Midbrain (tissue), 1 donor: ENCODE measurements at regions not wholly inside any gene's neighbourhood (a gene's known extent, or its start where the extent isn't known, plus 50 kb on each side); places are given as distances from the start of the nearest gene placed in this dataset.
A peak's percentile ranks its signal among the peaks of the same experiment; 100 is the strongest.

Source experiments
- DNase-seq: peaks from one replicate; lab custom pipeline; 2025; lab: John Stamatoyannopoulos, UW

DNA sequence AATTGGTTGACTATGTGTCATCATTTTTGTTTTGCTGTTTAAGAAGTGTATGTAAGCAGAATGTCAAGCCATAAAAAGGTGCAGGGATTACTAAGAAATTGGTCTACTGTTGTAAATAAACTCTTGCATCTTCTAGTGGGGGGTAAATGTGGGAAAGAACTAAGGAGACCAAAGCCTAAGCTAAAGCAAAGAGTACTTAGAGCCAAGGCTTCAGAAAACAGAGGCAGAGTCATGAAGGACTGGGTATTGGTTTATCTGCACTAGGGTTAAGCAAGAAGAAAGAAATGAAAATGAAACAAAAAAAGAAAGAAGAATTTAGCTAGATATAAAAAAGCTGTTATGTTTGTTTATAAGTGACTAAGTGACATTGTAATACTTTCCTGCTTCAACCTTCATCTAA lies 628.1 kb downstream of the METTL15 start:
- DNase-seq, result no peak

DNA sequence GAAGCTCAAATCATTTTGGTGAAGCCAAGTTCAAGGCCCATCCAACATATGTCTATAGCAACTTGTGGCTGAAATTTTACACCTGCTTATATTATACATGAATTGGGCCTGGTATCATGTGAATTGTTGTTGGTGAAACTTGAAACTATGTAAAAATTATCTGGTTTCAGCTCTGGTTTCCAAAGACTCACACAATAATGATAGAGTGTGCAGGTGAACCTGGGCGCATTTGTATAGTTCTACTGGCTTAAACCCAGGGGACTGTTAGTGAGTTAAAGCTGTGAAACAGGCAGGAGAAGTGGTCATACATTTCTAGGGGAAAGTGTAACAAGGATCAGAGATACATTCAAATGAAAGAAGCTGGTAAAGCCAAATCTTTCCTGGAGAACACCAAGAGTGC lies 627.3 kb downstream of the METTL15 start:
- DNase-seq, result no peak

DNA sequence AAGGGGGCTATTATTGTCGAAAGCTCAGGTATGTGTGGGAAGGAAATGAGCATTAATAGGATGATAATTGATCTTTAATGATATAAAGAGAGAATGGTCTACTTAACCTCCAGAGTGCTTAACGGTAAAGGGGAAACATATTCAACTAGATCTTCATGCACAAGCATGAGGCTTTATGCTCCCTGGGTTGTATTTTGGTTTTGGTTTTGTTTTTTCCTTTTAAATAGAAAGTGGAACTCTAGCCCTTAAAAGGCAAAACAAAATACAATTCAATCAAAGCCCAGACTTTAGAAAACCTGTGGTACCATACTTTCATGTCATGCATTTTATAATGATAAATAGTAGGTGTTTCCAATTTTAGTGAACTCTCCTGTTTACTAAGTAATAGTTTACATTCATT lies 622.7 kb downstream of the METTL15 start:
- DNase-seq, result no peak

DNA sequence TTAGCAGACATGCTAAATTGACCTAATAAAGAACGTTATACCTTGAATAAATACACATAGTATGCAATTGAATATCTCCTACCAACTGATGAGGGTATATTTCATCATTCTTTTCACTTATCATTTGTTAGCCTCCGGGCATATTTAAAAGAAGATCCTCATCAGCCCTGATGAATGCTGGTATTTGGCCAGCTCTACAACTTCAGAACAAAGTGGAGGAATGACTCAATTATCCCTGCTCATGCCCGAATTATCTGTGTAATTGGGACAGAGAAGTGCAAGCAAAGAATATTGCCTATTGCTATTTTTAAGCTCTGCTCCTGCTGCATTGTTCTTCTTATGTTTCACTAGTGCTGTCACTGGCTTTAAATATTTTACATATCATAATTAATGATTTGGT lies 622.1 kb downstream of the METTL15 start:
- no peak for DNase-seq

DNA sequence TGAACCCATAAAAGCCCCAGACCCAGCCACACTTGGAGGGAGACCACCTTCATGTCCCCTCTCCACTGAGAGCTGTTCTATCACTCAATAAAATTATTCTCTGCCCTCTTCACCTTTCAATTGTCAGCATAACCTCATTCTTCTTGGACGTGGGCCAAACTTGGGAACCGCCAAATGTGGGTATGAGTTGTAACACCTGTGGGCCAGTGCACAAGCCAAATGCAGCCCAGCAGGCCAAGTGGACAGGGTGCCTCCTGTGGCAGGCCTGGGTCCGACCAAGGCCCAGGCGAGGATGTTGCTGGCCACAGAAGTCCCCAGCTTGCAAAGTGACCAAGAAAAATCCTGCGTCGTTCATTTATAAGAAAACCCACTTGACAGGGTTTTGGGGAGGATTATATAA lies 621.2 kb downstream of the METTL15 start:
- no peak for DNase-seq

DNA sequence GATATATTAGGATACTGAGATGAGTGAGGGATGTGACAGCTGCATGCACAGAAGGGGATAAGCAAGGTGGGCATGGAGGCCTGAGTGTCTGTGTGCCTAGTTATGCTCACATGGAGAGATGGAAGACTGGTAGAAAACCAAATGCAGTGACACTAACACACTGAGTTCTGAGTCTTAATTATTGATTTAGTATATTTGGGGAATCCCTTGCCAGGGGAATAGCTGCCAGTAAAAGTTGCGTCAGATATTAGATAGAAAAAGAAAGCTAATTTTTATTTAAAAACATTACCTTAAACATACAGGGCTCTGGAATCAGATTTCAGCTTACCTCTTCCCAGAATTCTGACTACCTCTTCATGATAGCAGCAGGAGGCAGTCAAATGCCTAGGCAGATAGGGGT lies 620.5 kb downstream of the METTL15 start:
- no peak for DNase-seq

DNA sequence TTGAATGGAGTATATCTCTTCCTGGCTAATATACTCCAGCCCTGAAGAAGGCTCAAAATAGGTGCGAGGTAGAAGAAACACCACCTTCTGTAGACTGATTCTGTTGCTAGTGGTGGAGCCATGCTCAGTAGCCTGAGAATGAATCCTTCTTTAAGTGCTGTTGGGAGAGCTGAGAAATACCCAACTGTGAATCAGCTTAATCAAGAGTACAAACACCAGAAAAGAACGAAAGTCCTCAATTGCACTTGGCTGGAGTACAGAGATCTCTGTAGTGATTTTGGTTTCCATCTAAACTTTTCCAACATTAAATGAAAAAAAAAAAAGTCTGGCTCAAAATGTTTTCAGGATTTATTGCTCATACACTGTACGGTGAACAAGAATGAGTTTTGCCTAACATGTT lies 619.1 kb downstream of the METTL15 start:
- DNase-seq, result no peak

DNA sequence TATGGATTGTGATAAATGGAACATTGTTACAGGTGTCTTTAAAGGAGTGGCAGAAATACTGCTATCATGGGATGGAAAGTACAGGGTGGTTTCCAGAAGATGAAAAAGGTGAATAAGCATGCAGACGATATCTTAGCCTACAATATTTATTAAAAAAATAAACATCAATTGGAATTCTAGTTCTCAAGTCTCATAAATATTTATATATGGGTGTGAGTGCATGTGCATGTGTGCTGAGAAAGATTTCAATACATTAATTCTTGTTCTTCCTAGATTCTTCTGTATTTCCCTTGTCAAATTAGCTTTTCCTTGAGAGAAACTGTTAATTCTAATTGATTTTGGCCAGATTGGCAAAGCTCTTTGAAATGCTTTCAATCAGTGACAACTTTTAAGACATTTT lies 618.2 kb downstream of the METTL15 start:
- DNase-seq, result no peak

DNA sequence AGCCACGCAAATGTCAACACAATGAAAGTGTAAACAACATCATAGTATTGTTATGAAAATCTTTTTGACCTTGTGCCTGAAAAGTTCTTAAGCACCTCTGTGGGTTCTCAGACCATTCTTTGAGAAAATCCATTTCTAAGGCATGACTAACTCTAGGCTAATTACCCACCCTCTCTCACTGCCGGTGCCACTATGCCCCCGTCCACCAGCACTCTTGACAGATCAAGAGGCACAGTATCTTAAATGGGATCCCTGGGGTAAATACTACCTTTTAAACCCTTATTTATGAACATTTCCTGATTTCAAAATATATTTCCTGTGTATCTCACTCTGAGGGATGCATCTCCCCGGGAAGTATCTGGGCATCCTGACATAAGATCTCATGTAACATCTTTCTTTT lies 607.5 kb downstream of the METTL15 start:
- DNase-seq, result no peak

DNA sequence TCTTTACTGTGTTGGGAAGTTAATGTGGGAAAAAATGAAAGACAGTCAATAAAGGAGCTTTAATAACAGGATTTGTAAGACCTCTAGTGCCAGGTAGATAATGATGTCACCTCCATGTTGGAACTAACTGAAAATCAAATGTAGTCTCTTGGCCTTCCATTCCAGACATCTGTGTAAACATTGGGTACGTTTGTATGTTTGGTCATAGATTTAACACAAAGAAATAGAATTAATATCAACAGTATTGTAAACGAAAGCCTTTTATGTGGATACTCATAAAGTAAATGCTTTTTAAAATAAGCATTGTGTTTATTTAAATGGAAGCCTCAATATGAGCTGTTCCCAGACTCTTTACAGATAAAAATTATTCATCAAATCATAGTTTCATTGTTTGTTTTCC lies 605.7 kb downstream of the METTL15 start:
- DNase-seq, result no peak

DNA sequence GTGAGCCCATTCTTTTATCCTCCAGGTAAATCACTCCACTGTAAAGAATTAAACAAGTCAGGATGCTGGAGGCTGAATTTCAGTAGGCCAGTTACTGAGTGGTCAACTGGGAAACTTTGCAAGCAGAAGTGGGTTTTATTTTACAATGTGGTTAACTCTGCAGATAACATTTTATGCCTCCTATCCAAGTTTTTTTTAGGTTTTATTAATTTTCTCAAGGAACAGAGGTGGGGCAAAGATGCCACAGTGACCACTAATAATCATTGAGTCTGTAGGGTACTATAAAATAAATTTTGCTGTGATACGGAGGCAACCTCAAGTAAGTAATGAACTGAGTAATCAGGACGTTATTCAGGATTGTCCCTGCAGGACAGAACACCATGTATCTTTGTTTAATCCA lies 599.9 kb downstream of the METTL15 start:
- no peak for DNase-seq

DNA sequence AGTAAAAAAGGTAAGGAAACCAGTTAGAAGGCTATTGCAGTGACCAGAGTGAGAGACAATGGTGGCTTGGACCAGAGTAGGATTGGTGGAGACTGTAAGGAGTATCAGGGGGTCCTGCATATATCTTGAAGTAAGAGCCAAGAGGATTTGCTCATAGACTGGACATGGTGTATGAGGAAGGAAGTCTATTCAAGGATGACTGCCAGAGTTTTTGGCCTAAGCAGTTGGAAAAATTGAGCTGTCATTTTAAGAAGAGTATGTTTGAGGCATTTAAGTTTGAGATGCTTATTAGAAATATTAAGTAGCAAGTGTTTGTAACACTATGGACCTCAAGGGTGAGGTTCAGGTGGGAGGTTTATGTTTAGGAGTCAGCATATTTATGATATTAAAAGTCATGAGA lies 596.6 kb downstream of the METTL15 start:
- DNase-seq, result no peak

DNA sequence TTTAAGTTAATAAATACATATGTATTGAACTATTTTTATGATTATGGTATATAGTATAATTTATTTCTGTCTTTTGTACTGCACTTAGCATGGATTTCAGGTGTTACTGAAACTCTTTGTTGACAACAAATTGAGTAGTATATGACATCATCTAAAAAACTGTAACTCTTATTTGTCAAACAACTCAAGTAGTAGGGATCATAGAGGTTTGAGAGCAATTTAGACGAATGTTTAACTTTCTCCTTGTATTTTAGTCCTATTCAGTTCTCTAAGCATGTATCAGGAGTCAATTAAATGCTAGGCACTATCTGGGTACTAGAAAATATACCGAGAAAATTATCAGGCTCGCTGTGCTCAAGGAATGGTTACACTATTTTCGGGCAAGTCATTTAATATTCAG lies 595.2 kb downstream of the METTL15 start:
- no peak for DNase-seq

DNA sequence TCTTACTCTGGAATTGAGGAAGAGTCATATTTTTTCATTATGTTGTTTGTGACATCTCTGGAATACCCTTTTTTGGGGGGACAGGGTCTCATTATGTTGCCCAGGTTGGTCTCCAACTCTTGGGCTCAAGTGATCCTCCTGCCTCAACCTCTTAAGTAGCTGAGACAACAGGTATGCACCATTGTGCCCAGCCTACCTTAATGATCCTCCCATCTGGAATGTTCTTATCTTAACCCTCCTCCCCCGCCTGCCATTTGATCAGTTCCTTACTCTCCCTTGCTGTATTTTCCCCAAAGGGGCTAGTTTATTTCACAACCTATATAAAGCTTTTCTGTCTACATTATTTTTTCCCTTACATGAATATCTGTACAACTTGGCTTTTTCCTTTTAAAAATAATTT lies 594.7 kb downstream of the METTL15 start:
- no peak for DNase-seq

DNA sequence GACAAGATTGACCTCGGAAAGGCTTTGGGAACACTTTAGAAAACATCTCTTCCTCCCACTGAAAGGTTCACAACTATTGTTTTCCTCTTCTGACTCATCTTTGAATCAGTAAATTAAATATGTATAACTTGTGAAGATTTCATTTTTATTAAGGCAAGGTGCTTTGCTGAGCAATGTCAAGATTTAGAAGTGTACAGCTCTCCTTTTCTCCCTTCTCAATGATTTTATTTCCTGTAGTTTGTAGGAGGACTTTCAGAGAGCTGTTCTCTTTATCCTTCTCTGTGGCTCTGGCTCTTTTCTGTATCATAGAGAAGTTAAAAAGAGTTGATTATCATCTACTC lies 594.2 kb downstream of the METTL15 start:
- no peak for DNase-seq

DNA sequence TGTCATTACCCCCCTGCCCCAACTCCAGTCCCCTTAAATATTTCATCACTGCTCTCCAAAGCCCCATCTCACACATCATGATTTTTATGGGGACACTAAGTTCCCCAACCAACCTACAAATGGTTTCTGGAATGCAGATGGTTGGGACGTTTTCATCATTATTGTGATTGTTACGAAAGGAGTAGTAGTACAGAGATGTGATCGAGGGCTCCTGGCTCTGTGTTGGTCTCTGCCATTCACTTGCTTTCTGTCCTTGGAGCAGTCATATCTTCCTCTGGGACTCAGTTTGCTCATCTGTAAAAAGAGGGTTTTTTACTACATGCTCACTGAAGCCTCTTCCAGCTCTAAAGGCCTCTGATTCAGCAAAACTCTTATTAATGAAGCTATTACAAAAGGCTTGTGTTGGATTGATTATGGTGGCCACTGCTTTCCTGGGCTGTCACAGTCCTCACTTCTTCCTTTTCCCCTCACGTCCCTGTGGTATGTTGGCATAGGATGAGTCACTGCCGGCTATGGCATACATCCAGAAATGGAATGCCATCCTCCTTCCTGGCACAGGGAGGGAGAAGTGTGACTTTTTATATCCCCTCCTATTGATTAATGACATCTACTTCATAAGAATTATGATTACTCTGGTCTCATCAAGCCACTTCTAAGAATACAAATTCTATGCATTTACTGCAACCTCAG lies 593.7 kb downstream of the METTL15 start:
- no peak for DNase-seq

DNA sequence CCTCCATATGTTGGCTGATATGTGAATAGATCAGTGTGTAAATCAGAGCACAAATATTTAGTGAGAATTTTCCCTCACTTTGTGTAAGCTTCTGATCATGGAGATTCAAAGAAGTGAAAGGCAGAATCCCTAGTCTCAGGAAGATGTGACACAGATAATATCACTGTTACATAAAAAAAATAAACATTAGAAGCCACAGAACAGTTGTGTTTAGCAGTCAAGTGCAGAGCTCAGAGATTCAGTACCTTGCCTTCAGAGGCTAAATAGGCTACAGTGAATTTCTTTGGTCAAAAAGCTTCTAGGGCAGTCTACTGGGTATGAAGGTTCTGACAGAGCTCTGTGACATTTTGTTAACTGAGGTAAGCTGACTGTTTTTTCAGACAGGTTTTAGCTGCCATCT lies 591.5 kb downstream of the METTL15 start:
- no peak for DNase-seq

DNA sequence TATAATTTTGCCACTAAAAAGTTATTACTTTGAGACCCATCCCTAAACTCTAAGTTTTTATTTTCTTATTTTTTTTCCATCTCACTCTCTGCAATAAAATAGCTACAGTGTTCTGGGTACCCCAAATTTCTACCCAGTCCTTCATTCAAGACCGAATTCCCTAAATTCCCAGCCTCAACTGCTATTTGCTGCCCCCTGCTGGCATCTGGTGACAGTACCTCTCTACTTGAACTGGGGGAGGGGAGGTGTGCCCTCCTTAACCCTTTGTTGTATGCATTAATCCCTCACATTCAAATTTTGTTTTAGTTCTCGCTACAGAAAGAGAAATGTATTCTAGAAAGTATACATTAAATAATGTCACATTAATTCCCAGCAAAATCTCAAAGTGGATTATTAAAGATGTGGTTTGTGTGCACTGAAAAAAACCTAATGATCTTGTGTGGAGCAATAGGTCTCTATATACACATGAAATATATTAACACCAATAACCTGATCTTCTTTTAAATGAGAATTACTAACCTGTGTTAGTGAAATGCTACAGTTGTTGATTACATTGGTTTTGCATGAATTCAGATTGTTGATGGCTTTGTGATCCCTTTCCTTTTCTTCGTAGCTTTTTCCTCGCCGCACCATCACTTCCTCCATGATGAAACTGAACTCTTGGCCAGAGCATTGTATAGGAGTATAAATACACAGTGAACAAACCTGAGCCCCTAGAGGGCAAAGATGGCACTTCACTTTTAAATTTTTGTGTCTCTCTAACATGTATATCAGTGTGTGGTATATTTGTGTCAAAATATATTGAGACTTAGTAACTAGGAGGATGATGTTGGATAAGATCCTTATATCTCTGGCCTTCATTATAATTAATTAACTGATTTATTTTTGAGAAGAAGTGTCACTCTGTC lies 590.0 kb downstream of the METTL15 start:
- peak; percentile 66 for DNase-seq

DNA sequence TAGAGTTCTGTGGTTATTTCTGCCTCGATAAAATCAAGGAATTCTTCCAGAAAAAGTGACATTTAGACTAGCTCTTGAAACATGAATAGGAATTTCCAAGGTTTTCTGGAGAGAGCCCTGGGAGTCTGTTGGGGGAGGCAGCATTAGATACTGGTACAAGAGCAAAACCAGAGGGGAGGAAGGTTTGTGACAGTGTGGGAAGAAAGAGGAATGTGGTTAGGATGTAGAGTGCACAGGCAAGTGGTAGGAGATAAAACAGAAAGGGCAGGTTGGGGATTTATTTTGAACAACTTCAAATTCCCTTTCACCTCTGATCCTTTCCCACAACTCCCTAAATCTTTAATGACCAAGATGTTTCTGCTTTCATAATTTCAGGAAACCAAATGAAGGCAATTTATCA lies 588.4 kb downstream of the METTL15 start:
- DNase-seq, result no peak

DNA sequence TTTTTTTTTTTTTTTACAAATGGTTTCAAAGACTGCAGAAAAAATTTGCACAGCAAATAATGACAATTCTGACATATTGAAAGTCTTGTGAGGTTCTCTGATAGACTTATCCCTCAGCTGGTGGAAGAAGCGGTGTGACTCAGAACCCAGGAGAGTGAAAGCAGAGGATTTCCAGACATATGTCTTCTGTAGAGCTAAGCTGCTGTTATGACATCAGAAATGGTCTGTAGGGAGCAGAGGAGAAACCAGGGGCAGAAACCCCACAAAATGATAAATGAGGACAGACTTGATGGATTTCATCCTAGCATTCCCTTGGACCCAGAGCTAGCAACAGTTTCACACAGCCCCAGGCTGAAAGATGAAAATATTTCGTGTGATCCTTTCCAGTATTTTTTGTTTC lies 582.6 kb downstream of the METTL15 start:
- DNase-seq, result no peak

DNA sequence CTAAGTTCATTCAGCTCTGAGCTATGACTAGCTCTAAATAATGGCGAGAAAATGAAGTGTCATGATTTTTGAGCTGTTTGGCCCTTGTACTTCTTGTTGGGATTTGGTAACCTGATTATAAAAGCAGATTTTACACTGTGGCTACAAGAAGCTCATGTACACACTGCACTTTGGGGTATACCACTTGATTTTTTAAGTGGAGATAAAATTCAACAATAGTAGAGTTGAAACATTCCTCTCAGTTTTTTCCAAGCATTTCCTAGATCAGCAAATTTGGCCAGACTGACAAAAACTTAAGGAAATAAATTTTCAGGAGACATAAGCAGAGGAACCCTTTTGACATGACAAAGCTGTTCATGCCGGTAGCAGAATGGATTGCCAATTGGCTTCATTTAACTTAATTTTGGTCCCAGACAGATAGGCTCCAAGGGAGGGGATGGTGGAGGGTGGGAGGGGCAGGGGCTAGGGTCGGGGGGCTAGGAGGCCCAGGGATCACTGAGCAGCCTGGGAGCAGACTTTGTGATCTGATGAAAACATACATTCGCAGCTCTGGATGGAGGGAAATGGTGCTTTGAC lies 575.9 kb downstream of the METTL15 start:
- no peak for DNase-seq

DNA sequence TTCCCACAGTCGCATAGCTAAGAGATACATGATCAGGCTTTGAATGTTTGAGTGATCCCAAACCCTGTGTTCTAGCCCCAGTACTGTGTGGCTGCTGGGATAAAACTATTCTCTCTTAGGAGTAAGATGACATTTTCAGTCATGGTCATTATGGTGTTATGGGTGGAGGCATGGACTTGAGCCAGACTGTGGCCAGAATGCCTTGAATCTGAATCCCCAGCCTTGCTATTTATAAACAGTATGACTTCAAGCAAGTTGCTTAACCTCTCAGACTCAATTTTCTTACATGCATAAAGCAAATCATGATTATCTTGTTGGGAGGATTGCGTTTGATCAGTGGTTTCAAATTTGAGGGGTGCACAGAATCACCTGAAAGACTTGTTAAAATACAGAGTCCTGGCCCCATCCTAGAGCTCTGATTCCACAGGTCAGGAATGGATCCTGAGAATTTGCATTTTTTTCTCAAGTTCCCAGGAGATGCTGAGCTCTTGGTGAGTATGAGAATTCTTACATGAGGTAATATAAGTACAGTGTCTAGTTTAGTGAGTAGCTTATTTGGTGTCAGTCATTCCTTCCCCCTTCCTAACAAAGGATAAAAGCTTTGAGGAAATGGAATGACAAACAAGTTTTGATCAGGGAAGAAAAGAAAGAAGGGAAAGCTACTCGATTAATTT lies 571.7 kb downstream of the METTL15 start:
- DNase-seq, result no peak

DNA sequence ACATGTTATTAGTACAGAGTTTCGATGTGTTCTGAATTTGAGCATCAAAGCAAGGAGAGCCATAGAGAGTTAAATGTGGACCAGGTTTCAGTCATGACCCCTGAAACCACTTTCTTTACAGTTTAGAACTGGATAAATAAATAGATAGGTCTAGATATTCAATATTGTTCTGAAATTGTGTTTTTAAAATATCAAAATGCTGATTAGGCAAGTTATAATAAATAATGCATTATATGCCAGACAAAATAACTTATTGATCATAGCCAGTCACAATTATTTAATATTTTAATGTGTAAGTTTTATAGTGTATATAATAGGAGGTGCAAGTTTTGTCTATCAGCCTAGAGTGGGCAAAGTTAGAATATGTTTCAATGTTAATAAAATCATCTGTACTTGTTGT lies 569.5 kb downstream of the METTL15 start:
- no peak for DNase-seq
